DMS79 treated with DMSO at 0.1 percent for 48 hours (cell line): ENCODE measurements at regions not wholly inside any gene's neighbourhood (a gene's known extent, or its start where the extent isn't known, plus 50 kb on each side); places are given as distances from the start of the nearest gene placed in this dataset.

Experiments used
- DNase-seq: peaks from one replicate; lab custom pipeline; 2025; lab: John Stamatoyannopoulos, UW

DNA sequence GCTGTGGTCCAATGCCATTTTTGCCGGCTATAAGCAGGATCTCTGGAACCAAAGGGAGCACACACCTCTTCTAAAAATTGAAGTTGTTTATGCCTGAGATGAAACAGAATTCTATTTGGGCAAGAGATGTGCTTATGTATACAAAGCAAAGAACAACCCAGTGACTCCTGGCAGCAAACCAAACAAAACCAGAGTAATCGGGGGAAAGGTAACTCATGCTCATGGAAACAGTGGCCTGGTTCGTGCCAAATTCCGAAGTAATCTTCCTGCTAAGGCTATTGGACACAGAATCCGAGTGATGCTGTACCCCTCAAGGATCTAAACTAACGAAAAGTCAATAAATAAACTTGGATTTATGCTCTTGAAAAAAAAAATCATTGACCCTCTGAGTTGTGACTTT lies 178.7 kb downstream of the CEMIP2 start:
- DNase-seq = no peak

DNA sequence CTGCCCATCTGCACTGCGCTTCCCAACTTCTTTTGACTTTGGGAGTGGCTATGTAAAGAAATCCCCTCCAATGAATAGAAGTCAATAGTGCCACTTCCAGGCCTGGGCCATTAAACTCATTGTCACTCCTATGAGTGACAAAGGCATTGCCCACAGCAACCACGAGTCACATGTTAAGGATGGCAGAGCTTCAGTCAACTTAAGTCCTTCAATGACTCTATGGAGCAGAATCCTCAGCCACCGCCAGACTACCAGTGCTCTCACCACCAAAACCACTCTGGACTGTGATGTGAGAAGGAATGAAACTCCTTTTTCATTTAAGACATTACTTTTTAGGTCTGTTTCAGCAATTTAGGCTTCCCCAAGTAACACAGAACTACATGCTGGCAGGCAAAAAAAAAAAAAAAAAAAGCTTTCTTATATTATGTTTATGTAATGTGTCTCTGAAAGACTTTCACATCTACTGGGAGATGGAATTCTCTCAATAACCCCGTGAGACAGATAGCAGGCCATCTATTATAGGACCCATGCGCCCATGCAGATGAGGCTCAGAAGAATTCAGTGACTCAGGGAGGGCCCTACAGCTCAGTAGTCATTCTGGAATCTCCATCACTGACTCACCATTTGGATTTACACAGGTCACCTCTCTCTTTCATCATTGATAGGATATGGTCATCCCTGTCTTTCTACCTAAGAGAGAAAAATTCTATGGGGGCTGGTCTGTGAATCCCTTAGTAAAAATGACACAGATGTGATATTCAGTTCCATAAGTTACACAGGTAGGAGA lies 180.5 kb downstream of the CEMIP2 start:
- no peak for DNase-seq

DNA sequence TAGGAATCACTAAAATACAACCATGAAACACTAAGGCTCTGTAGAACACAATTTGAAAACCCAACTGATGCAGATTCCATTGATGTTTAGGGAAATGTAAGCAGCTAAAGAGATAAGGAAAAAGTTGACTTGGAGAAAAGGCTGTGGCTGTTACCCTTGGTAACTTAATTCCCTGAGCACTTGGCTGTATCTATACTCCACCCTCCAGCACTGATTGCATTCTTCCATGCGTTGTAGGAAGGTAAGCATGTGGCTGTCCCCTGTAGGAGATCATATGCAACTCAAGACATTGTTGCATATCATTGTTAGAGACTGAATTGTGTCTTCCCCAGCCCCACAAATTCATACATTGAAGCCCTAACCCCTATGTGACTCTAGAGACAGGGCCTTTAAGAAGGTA lies 184.5 kb downstream of the CEMIP2 start:
- DNase-seq = no peak

DNA sequence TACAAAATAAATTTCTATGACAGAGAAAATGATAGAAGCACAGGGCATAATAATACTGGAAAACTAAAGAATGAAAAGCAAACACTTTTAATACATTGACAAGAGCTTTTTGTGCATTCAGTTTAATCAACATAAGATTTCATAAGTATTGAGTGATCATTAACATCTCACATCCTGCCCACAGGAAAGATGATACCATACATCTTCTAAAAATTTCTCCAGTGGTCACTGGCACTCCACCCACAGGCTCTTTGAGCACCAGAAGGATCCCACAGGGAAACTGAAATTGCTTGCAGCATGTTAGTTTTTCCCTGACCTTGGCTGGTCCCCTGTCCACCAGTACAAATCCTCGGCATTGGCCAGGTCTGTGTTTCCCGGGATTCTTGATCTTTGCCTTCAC lies 186.0 kb downstream of the CEMIP2 start:
- DNase-seq = no peak

DNA sequence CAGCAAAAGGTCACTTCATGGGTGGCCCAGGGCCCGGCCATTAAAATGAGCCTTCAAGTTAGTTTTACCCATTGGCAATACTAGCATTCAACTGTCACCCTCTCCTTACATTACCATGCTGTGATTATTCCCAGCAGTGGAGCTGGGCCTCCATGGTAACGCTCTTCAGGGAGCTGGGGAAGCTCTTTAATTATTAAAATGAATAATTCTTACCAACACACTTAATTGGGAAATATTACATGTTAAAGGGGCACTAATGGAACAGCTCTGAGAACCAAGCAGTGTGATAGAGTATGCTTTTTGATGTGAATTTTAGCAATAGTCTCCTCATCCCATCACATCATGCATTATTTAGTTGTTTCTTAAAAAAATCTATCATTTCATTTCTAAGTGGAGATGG lies 187.2 kb downstream of the CEMIP2 start:
- no peak for DNase-seq

DNA sequence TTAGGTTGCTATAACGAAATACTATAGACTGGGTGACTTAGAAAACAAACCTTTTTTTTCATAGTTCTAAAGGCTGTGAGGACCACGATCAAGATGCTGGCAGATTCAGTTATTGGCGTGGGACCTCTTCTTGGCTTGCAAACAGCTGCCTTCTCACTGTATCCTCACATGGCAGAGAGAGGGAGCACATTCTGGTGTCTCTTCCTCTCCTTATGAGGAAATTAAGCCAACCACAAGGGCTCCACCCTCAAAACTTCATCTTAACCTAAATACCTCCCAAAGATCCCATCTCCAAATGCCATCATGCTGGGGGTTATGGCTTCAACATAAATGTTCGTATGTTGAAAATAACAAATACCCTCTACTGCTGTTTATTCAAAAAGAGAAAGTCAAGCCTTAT lies 197.1 kb downstream of the CEMIP2 start:
- no peak for DNase-seq

DNA sequence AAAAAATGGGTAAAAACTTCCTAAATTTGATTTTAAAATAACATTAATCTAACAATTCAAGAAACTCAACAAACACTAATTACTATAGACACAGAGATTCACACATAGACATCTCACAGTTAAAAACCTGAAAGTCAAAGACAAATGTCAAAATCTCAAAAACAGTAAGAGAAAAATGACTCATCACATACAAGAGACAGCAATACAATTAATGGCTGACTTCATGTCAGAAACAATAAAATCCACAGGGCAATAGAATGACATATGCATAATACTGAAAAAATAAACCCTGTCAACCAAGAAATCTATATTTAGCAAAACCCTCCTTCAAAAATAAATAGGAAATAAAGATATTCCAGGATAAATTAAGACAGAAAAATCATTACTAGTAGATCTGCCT lies 200.4 kb downstream of the CEMIP2 start:
- no peak for DNase-seq

DNA sequence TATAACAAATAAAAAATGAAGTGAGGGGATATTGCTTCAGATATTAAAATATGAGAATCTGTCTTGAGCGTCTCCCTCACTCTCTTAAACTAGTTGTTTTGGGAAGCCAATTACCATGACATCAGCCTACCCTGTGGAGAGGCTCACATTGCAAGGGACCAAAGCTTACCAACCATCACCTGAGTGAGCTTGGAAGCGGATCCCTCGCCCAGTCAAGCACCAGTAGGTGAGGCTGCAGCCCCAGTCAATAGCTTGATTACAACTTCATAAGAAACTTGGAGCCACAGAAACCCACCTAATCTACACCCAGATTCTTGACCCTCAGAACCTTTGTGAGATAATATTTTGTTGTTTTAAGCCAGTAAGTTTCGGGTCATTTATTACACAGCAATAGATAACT lies 206.2 kb downstream of the CEMIP2 start:
- no peak for DNase-seq

DNA sequence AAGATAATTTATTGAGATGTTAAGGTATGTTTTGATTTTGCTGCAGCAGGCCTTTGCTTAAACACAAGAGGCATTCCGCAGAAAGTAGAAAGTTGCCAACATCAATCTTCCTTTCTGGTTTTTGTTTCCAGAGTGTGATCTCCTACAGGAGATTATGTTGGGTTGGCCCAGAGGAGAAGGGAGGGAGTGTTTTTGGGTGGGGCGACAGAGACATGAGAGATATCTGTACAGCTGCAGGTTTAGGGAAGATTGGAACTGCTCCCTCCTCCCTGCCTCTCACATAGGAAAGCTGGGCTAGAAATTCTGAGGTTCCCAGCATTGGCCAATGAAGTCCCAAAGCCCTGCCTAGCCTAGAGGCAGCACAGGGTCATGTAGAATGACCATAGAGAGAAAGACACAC lies 211.0 kb downstream of the CEMIP2 start:
- DNase-seq = no peak

DNA sequence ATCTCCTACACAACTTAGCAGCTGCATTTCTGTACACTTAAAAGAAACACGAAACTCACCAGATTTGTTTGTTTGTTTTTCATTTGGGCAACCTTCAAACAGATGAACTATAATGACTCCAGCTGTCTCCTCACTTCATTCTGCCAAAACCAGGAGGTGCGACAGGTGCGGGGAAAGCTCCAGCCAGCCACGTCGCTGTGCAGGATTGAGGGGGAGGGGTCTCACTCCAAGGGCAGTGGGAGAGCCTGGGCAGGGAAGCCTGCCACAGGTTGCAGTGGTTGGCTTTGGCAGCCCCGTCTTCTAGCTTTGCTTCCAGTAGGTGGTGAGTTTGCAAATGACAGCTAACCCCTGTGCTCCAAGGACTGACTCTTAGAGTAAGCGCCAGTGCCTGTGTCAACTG lies 215.8 kb downstream of the CEMIP2 start:
- DNase-seq = no peak

DNA sequence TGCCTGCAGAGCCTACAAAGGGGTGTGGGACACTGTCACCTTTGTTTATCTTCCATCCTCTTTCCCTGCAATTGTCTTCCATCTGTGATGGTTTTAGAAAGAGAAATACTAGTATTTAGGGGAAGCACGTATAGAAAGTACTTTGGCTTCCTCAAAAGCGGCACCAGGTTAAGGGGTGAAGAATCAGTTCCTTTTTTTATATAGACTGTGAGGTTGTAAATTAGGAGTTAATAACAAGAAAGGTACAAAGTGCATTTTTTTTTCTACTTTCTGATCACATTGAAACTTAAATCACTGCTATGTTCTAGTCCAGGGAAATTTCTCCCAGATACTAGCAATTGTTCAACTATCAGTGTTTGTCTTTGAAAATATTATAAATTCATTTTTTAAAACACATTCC lies 219.3 kb downstream of the CEMIP2 start:
- no peak for DNase-seq

DNA sequence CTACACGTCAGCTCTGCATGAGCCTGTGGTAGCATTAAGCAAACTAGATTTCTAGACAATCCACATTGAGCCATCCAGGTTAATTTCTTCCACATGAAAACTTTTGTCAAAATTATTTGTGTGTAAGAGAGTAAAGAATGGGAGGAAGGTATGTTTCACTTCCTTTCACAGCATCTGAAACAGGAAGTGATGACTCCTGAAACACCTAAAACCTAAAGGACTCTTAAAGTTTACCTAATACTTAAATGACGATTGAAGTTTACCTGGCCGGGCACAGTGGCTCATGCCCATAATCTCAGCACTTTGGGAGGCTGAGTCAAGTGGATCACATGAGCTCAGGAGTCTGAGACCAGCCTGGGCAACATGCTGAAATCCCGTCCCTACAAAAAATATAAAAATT lies 223.8 kb downstream of the CEMIP2 start:
- no peak for DNase-seq

DNA sequence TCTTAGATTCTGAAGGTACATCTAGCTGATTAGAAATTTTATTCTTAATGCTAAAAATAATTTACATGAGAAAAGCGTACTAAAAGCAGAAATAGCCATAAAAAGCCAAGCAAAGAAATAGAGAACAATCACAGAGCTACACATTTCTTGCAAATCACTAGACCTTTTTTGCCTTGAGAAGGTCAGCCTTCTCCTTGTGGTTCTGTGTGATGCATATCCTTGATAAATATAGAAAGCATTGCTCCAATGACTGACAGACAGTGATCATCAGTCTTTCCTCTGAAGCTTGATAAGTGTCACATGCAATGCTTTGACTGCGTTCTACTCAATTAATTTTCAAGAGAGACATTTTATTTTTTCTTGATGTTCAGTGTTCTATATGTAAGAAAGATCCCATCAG lies 226.9 kb downstream of the CEMIP2 start:
- DNase-seq = no peak

DNA sequence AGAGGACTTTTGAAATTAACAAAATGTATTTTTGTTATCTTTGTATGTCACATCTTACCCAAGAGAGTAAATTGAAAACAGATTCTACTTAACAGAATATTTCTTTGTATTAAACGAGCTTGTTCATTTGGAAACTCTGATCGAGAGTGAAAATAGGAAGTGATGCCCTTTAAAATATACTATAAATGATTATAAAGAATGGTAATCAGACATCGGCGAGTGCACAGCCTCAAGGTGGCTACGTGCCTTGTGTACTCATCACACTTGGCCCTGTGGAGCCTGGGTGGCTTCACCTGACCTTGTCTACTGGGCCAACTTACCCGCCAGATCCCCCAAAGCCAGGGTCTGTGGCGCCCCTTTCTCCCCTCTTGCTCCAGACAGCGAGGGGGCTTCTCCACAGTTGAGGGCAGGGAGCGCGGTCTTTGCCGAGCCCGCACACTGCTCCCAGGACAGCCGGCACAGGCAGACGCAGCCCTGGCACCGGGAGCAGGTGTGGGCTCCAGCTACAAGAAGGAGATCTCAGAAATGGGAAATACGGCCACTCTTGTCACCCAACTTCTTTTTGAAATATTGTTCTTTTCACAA lies 243.2 kb downstream of the CEMIP2 start:
- no peak for DNase-seq

DNA sequence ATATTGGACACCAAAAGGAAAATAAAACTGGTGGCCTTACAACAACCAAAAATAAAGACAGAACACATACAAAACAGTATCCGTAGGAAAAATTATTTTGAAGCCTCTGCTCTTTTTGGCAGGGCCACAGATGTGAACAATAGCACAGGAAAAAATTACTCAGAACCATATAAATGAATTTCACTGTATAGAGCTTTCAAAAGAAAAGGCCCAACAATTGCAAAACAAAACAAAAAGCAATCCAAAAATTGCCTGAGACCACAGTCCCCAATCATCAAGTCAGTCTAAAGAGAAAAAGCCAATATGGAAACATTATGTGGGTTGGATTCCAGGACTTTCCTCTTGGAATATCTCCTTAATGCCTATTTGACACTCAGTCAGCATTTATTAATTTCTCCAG lies 243.8 kb downstream of the CEMIP2 start:
- DNase-seq = no peak

DNA sequence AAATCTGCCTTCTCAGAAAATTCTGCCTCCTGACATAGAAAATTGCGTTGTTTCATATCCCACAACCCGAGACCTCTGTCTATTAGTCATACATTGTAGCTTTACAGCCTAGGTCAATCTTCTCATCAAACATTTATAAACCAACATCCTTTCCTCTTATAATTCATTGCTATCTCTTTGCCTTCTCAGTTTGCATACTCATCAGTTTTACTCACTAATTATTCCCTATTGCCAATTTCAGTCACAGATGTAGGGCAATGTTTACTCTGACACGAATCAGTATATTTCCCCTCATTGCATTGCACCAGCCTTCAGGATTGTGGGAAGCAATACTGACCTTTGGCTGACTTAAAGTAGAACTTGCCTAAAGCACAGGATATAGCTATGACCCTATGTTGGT lies 247.2 kb downstream of the CEMIP2 start:
- no peak for DNase-seq

DNA sequence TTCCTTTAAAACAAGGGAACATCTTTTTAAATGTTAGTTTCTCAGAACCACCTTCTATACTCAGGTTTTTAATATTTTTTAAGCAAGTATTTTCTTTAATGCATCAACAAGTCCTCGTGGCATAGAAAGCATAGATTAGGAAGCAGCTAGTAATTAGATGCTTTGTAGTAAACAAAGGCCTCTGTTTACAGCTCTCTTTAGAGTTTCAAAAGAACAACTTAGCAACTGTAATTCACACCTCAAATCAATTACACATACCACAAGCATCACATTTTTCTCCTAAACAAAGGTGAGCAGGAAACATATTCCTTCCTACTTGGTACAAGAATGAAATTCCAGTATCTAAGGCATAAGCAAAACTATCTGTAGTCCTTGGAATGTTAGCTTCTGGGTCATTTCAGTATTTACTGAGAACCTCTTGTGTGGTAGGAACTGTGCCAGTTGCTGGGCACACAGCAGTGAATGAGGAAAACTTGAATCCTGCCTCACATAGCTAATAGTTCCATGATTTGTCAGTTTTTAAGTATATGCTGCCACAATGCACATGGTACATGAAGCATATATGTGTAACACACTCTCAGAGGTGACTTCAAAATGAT lies 249.1 kb downstream of the CEMIP2 start:
- DNase-seq = no peak

DNA sequence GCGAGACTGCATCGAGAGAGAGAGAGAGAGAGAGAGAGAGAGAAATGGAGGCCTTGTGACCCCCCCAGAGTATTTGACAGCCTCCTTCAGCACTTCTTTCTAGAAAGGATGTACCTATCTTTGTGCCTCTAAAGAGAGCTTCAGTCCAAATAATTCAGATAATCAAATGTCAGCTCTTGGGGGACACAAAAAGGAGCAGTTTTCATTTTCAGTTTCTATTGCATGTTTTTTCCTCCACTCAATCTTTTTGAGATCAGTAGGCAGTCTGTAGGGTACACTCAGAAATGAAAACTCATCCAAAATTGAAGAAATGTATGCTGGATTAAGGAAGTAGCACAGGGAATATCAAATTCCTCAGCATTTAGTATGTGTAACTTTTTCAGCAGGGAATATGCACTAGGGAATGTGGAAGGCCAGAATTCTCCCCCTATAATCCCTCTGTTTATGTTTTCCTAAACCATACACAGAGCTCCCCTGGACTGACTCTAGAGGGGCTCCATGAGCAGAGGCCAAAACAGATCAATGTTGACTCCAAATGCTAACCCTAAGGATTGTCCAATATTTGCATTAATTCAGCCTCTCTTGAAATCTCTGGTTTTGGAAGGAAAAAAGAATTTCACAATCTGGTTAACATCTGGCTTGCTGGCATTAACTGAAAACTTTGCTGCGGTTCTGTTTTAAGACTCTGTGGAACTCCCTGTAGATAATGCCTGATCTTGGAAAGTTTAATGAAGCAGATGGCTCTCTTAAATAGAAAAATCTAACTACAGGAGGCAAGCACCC lies 250.1 kb downstream of the CEMIP2 start:
- DNase-seq = no peak

DNA sequence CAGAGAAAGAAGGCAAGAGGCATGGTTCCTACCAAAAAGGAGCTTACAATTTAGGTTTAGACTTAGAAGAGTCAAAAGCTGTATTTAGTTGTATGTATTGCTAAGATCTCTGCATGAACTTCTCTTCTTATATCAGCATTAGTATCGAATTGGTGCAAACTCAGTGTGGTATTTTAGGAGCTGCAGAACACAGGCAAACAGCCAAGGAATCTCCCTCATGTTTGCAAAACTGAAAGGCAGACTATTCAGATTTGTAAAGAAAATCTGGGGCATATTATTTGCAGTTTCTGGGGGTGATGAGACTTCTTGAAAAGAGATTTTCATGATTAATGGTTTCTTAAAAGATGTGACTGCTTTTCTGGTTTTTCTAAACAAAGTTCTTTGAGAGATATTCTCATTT lies 252.7 kb downstream of the CEMIP2 start:
- DNase-seq = no peak

DNA sequence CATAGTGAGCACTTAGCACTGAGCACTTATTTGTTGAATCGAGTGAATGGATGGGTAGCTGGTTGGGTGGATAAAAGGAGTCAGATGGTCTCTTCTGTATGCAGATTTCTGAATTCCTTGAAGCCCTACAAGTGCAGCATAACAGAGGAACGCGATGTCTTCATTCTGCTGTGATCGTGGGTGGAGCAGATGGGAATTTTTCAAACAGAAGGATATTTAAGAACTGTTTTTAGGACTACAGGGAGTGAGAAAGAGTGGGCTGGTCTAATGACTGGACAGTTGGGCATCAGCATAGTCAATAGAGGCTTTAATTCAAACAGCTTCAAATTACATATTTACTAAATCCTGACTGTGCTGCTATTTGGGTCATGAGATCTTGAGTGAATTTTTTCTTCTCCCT lies 253.2 kb downstream of the CEMIP2 start:
- no peak for DNase-seq

DNA sequence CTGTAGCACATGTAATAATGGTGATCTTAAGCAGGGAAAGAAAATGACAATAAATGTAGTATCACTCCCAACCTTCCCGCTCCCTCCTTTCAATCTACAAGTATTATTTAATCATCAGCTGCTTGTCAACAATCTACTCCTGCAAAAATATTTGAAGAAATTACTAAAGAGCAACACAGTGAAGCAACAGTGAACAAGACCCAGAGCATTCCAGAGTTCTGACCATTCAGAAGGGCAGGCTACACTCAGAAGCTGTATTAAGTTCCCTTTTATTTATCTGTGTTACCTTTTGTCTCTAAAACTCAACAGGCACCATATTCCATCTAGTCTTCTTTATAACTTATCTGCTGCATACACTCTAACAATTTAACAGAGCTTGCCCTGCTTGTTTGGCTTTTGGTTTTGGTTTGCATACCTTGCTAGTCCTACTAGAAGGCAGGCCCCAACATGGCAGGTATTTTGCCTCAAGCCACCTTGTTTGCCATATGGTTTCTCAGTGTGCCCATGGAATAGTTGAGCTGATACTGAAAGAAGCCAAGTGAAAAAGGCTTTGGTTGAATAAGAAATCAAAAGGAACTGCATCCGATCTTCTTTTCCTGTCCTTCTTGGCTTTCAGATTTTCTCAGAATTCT lies 253.9 kb downstream of the CEMIP2 start:
- DNase-seq = no peak

DNA sequence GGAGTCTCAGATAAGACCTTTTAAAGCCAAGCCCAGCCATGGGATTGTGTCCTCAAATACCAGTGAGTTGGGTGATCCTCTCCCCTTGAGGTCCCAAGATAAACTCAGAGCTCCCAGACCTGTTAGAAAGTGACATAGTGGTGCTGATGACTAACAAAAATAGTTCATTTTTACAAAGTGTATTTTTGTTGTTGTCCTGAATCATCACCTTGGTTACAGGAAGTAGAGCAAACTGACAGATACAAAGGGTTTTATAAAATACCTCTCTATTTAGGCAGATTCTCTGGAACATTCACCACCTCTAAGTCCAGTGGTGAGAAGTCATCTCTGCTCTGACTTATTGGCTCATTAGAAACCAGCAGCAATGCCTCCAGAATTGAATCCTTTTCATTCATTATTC lies 259.3 kb downstream of the CEMIP2 start:
- DNase-seq = no peak
